OCI-LY1 (cell line): ENCODE measurements at regions not wholly inside any gene's neighbourhood (a gene's known extent, or its start where the extent isn't known, plus 50 kb on each side); places are given as distances from the start of the nearest gene placed in this dataset.

Experiments used
- H2AFZ ChIP-seq: fragments of 200-600 bp; sonication (generic), shearing (Covaris generic); 2 replicates; pipeline ENCODE4 v1.6.0; 2014; ENCODE audit warnings: antibody characterized with exemption, mild to moderate bottlenecking, low read length
- H3F3A ChIP-seq: fragments of 200-600 bp; sonication (generic), shearing (Covaris generic); 2 replicates; pipeline ENCODE4 v1.6.0; 2014; ENCODE audit warnings: mild to moderate bottlenecking, antibody characterized with exemption, low read length, moderate library complexity; ENCODE audit not compliant: insufficient read depth
- H3K27ac ChIP-seq: fragments of 200-600 bp; sonication (generic); 2 replicates; pipeline ENCODE4 v1.5.1; 2014; ENCODE audit warnings: low read length, mixed run types, mild to moderate bottlenecking, low read depth; ENCODE audit not compliant: poor library complexity, severe bottlenecking
- H3K27me3 ChIP-seq: fragments of 200-600 bp; sonication (generic); 2 replicates; pipeline ENCODE4 v1.6.0; 2014; ENCODE audit warnings: antibody characterized with exemption, mild to moderate bottlenecking, low read length, moderate library complexity; ENCODE audit not compliant: insufficient read depth
- H3K36me3 ChIP-seq: fragments of 200-600 bp; sonication (generic); 2 replicates; pipeline ENCODE4 v1.6.1; 2014; ENCODE audit warnings: mild to moderate bottlenecking, antibody characterized with exemption, low read length, moderate library complexity, mixed read lengths; ENCODE audit not compliant: insufficient read depth
- H3K4me1 ChIP-seq: fragments of 200-600 bp; sonication (generic); 2 replicates; pipeline ENCODE4 v1.5.1; 2014; ENCODE audit warnings: mild to moderate bottlenecking, low read length, moderate library complexity; ENCODE audit not compliant: insufficient read depth, severe bottlenecking
- H3K4me2 ChIP-seq: fragments of 200-600 bp; sonication (generic), shearing (Covaris generic); 2 replicates; pipeline ENCODE4 v1.6.1; 2014; ENCODE audit warnings: low read length
- H3K4me3 ChIP-seq: fragments of 200-600 bp; sonication (generic); 2 replicates; pipeline ENCODE4 v1.5.1; 2014; ENCODE audit warnings: low read length, low read depth, mild to moderate bottlenecking, mixed read lengths; ENCODE audit not compliant: poor library complexity, severe bottlenecking
- H3K79me2 ChIP-seq: fragments of 200-600 bp; shearing (Covaris generic); 2 replicates; pipeline ENCODE4 v1.6.1; 2016; ENCODE audit warnings: mixed run types, low read length, mixed read lengths; ENCODE audit not compliant: insufficient read depth
- H3K9ac ChIP-seq: fragments of 200-600 bp; sonication (generic), shearing (Covaris generic); 2 replicates; pipeline ENCODE4 v1.6.1; 2014; ENCODE audit warnings: mild to moderate bottlenecking, low read length, mixed read lengths
- H3K9me2 ChIP-seq: fragments of 200-600 bp; sonication (generic), shearing (Covaris generic); 2 replicates; pipeline ENCODE4 v1.6.1; 2014; ENCODE audit warnings: low read depth, mild to moderate bottlenecking, low read length, mixed read lengths
- H3K9me3 ChIP-seq: fragments of 200-600 bp; shearing (Covaris generic); 2 replicates; pipeline ENCODE4 v1.6.1; 2014; ENCODE audit warnings: low read length, mixed read lengths
- H4K20me1 ChIP-seq: fragments of 200-600 bp; sonication (generic), shearing (Covaris generic); 2 replicates; pipeline ENCODE4 v1.6.0; 2016; ENCODE audit warnings: mild to moderate bottlenecking, low read length; ENCODE audit not compliant: insufficient read depth
- EZH2 ChIP-seq: fragments of 200-600 bp; sonication (generic), shearing (Covaris generic); IDR thresholded peaks from 2 replicates; pipeline ENCODE4 v1.8.0; 2017; ENCODE audit warnings: borderline replicate concordance, mixed run types, mild to moderate bottlenecking, antibody characterized with exemption, low read length, moderate library complexity, mixed read lengths
- TF ChIP-seq, protein P1 (sequence below): fragments of 200-600 bp; sonication (generic), shearing (Covaris generic); IDR thresholded peaks from 2 replicates; pipeline ENCODE4 v1.5.1; 2017; ENCODE audit warnings: mild to moderate bottlenecking, antibody characterized with exemption, low read length, moderate library complexity, mixed read lengths

DNA sequence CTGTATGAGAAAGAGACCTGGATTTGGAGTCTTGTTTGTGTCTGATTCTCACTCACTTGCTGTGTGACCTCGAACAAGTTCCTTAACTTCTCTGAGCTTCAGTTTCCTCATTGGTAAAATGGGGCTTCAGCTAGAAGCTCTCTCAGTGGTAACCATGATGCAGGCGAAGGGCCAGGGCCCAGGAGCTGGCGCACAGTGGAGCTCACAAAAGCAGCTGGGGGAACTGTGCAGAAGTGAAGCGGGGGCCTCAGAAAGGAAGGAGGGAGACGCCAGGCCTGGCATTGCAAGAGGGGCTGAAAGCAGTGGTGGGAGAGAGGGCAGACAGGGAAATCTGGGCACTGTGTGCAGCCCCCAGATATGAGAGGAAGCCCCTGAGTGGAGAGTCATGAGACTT lies 88.9 kb upstream of the RUNX3 start:
- Histone ChIP-seq H3K79me2 (no peaks in the 10 kb centered on the region), H3F3A (no peaks in the 10 kb centered on the region), H3K27ac (peak overlapping the region; percentile 97), H3K4me2 (peak overlapping the region; percentile 59), H3K36me3 (no peaks in the 10 kb centered on the region), H2AFZ (no peak overlapping the region), H3K4me3 (peak overlapping the region; percentile 19), H3K27me3 (no peaks in the 10 kb centered on the region), H4K20me1 (no peaks in the 10 kb centered on the region), H3K9me2 (no peaks in the 10 kb centered on the region), H3K4me1 (peaks cover 52% of the 10 kb centered on the region), H3K9ac (peak overlapping the region; percentile 36; the same call in 1 of the 2 replicates), H3K9me3 (no peaks in the 10 kb centered on the region)
- TF ChIP-seq, protein P1, sequence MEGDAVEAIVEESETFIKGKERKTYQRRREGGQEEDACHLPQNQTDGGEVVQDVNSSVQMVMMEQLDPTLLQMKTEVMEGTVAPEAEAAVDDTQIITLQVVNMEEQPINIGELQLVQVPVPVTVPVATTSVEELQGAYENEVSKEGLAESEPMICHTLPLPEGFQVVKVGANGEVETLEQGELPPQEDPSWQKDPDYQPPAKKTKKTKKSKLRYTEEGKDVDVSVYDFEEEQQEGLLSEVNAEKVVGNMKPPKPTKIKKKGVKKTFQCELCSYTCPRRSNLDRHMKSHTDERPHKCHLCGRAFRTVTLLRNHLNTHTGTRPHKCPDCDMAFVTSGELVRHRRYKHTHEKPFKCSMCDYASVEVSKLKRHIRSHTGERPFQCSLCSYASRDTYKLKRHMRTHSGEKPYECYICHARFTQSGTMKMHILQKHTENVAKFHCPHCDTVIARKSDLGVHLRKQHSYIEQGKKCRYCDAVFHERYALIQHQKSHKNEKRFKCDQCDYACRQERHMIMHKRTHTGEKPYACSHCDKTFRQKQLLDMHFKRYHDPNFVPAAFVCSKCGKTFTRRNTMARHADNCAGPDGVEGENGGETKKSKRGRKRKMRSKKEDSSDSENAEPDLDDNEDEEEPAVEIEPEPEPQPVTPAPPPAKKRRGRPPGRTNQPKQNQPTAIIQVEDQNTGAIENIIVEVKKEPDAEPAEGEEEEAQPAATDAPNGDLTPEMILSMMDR, result no peak
- no peak for TF ChIP-seq EZH2

DNA sequence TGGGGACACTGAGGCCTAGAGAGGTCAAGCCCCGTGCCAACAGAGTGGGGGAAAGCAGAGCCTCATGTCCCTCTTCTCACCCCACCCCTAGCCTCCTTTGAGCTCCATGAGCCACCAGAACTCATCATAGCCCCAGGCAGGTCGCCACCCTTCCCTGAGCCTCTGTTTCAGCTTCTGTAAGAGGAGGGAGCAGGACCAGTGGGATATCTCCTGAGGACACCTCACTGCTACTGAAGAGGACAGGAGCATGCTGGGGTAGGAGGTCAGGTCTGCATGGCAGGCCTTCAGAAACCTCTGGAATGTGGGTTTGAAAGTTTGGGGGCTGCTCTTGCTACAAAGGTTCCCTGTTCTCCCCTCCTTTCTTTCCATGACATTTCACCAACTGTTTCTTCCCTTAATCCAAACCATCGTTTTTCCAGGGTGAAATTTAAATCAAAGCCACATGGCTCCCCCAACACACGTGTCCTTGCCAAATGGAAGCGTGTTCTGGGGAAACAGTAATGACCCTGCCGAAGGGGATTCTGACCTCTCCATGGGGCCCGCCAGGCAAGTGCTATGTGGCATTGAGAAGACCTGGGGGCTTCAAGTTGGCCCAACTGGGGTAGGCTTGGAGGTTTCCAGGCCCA lies 88.1 kb upstream of the RUNX3 start:
- Histone ChIP-seq H3F3A (no peaks in the 10 kb centered on the region), H4K20me1 (no peaks in the 10 kb centered on the region), H3K9me2 (no peaks in the 10 kb centered on the region), H3K4me2 (no peak overlapping the region), H2AFZ (no peak overlapping the region), H3K27ac (peak overlapping the region; percentile 97), H3K36me3 (no peaks in the 10 kb centered on the region), H3K9me3 (no peaks in the 10 kb centered on the region), H3K79me2 (no peaks in the 10 kb centered on the region), H3K9ac (no peak overlapping the region; the same call in 1 of the 2 replicates), H3K27me3 (no peaks in the 10 kb centered on the region), H3K4me3 (no peak overlapping the region), H3K4me1 (peaks cover 51% of the 10 kb centered on the region)
- TF ChIP-seq, protein P1, result no peak
- no peak for TF ChIP-seq EZH2

DNA sequence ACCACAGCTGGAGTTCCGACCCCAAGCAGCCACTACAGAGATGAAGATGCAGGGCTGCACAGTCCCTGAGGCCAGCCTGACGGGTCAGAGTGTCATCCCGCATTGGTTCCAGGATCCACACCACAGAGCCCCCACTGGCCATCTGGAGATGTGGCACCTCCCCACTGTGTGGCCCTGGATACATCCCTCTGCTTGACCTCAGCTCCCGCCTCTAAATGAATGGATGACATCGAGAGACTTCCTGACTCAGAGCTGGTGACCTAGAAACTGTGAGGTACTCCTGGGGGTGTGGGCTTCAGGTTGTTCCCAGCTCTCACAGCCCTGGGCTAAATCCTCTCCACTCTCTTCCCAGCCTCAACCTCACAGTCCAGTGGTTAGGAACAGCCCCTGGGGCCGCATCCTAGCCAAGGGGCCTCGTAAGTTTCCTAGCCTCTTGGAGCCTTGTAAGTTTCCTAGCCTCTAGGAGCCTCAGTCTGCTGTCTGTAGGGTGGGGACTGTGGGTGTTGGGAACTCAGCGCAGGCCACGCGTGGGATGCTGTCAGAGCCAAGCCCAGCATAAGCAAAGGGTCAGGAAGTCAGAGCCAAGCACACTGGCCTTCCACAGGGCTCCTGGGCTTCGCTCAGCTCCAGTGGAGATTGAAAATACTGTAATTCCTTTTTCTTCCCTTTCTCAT lies 87.5 kb upstream of the RUNX3 start:
- H3K4me2 ChIP-seq, result no peak overlapping the region
- H3K9me2 ChIP-seq, result no peaks in the 10 kb centered on the region

More for the DNA sequence above, 87.5 kb upstream of the RUNX3 start:
- H3K36me3 ChIP-seq, result no peaks in the 10 kb centered on the region
- H3K79me2 ChIP-seq, result no peaks in the 10 kb centered on the region
- no peaks in the 10 kb centered on the region for H3K9me3 ChIP-seq
- no peaks in the 10 kb centered on the region for H3F3A ChIP-seq
- H3K9ac ChIP-seq, result no peak overlapping the region
- TF ChIP-seq EZH2, result no peak
- TF ChIP-seq, protein P1, result no peak
- H3K4me1 ChIP-seq, result peaks cover 44% of the 10 kb centered on the region
- no peak overlapping the region for H3K4me3 ChIP-seq
- H4K20me1 ChIP-seq, result no peaks in the 10 kb centered on the region
- H2AFZ ChIP-seq, result no peak overlapping the region
- H3K27me3 ChIP-seq, result no peaks in the 10 kb centered on the region
- no peak overlapping the region for H3K27ac ChIP-seq
